ENCODE measurements at regions not wholly inside any gene's neighbourhood (a gene's known extent, or its start where the extent isn't known, plus 50 kb on each side); places are given as distances from the start of the nearest gene placed in this dataset.

GRCh38 chr10:44640429-44640828, 255.5 kb upstream of the CXCL12 start:
- Histone ChIP-seq H3K36me3 (ENCODE audit: insufficient read depth, insufficient read length, low read length) (no peaks in the 10 kb centered on the region), H3K4me1 (ENCODE audit: insufficient read depth, insufficient read length) (no peaks in the 10 kb centered on the region), H3K9ac (ENCODE audit: insufficient read length, low read depth) (no peak overlapping the region), H3K27me3 (ENCODE audit: insufficient read depth, insufficient read length) (no peaks in the 10 kb centered on the region), H3K9me3 (ENCODE audit: insufficient read depth, low read length) (peaks cover 5% of the 10 kb centered on the region; the same call in 1 of the 2 replicates), H3K4me3 (ENCODE audit: insufficient read length, low read depth) (no peak overlapping the region)
- no peak for DNase-seq (ENCODE audit: low read depth, low spot score)
- TF ChIP-seq ZNF274 (IDR thresholded peaks at IDR 0.05; ENCODE audit: low read depth, low read length) (no peak), YY1 (IDR thresholded peaks at IDR 0.05; ENCODE audit: insufficient read depth, insufficient read length) (no peak), SUZ12 (IDR thresholded peaks at IDR 0.05; ENCODE audit: extremely low read depth, insufficient read depth, insufficient read length) (no peak)

- no peak overlapping the region for H3K9ac ChIP-seq (ENCODE audit: insufficient read length, low read depth)
- TF ChIP-seq ZNF274 (IDR thresholded peaks at IDR 0.05; ENCODE audit: low read depth, low read length) (no peak), YY1 (IDR thresholded peaks at IDR 0.05; ENCODE audit: insufficient read depth, insufficient read length) (no peak), SUZ12 (IDR thresholded peaks at IDR 0.05; ENCODE audit: extremely low read depth, insufficient read depth, insufficient read length) (no peak)
- no peaks in the 10 kb centered on the region for H3K36me3 ChIP-seq (ENCODE audit: insufficient read depth, insufficient read length, low read length)
- no peaks in the 10 kb centered on the region for H3K4me1 ChIP-seq (ENCODE audit: insufficient read depth, insufficient read length)
- H3K4me3 ChIP-seq (ENCODE audit: insufficient read length, low read depth): no peak overlapping the region
- no peaks in the 10 kb centered on the region for H3K9me3 ChIP-seq (ENCODE audit: insufficient read depth, low read length)
- DNase-seq (ENCODE audit: low read depth, low spot score): no peak
- no peaks in the 10 kb centered on the region for H3K27me3 ChIP-seq (ENCODE audit: insufficient read depth, insufficient read length)
Observed at GRCh38 chr10:44647473-44647872, 262.6 kb upstream of the CXCL12 start.

GRCh38 chr10:44647877-44648542, 263.1 kb upstream of the CXCL12 start:
- Histone ChIP-seq H3K4me3 (ENCODE audit: insufficient read length, low read depth) (no peak overlapping the region), H3K36me3 (ENCODE audit: insufficient read depth, insufficient read length, low read length) (no peaks in the 10 kb centered on the region), H3K9me3 (ENCODE audit: insufficient read depth, low read length) (no peaks in the 10 kb centered on the region), H3K9ac (ENCODE audit: insufficient read length, low read depth) (no peak overlapping the region), H3K4me1 (ENCODE audit: insufficient read depth, insufficient read length) (no peaks in the 10 kb centered on the region), H3K27me3 (ENCODE audit: insufficient read depth, insufficient read length) (no peaks in the 10 kb centered on the region)
- TF ChIP-seq SUZ12 (IDR thresholded peaks at IDR 0.05; ENCODE audit: extremely low read depth, insufficient read depth, insufficient read length): no peak
- TF ChIP-seq ZNF274 (IDR thresholded peaks at IDR 0.05; ENCODE audit: low read depth, low read length): no peak
- TF ChIP-seq YY1 (IDR thresholded peaks at IDR 0.05; ENCODE audit: insufficient read depth, insufficient read length): no peak
- DNase-seq (ENCODE audit: low read depth, low spot score): no peak

- Histone ChIP-seq H3K36me3 (ENCODE audit: insufficient read depth, insufficient read length, low read length) (no peaks in the 10 kb centered on the region), H3K4me3 (ENCODE audit: insufficient read length, low read depth) (no peak overlapping the region), H3K4me1 (ENCODE audit: insufficient read depth, insufficient read length) (no peaks in the 10 kb centered on the region), H3K9me3 (ENCODE audit: insufficient read depth, low read length) (no peaks in the 10 kb centered on the region), H3K9ac (ENCODE audit: insufficient read length, low read depth) (no peak overlapping the region), H3K27me3 (ENCODE audit: insufficient read depth, insufficient read length) (no peaks in the 10 kb centered on the region)
- no peak for TF ChIP-seq SUZ12 (IDR thresholded peaks at IDR 0.05; ENCODE audit: extremely low read depth, insufficient read depth, insufficient read length)
- no peak for TF ChIP-seq YY1 (IDR thresholded peaks at IDR 0.05; ENCODE audit: insufficient read depth, insufficient read length)
- TF ChIP-seq ZNF274 (IDR thresholded peaks at IDR 0.05; ENCODE audit: low read depth, low read length): no peak
- no peak for DNase-seq (ENCODE audit: low read depth, low spot score)
Observed at GRCh38 chr10:44650691-44651661, 260.2 kb upstream of the TMEM72 start.

GRCh38 chr10:44651834-44652233, 259.3 kb upstream of the TMEM72 start:
- Histone ChIP-seq H3K4me1 (ENCODE audit: insufficient read depth, insufficient read length) (no peaks in the 10 kb centered on the region), H3K9ac (ENCODE audit: insufficient read length, low read depth) (no peak overlapping the region), H3K4me3 (ENCODE audit: insufficient read length, low read depth) (no peak overlapping the region), H3K9me3 (ENCODE audit: insufficient read depth, low read length) (no peaks in the 10 kb centered on the region), H3K27me3 (ENCODE audit: insufficient read depth, insufficient read length) (no peaks in the 10 kb centered on the region), H3K36me3 (ENCODE audit: insufficient read depth, insufficient read length, low read length) (no peaks in the 10 kb centered on the region)
- no peak for DNase-seq (ENCODE audit: low read depth, low spot score)
- no peak for TF ChIP-seq ZNF274 (IDR thresholded peaks at IDR 0.05; ENCODE audit: low read depth, low read length)

- H3K27me3 ChIP-seq (ENCODE audit: insufficient read depth, insufficient read length): no peaks in the 10 kb centered on the region
- DNase-seq (ENCODE audit: low read depth, low spot score): no peak
- no peaks in the 10 kb centered on the region for H3K36me3 ChIP-seq (ENCODE audit: insufficient read depth, insufficient read length, low read length)
- no peaks in the 10 kb centered on the region for H3K4me1 ChIP-seq (ENCODE audit: insufficient read depth, insufficient read length)
- no peak overlapping the region for H3K4me3 ChIP-seq (ENCODE audit: insufficient read length, low read depth)
- TF ChIP-seq ZNF274 (IDR thresholded peaks at IDR 0.05; ENCODE audit: low read depth, low read length): no peak
- TF ChIP-seq YY1 (IDR thresholded peaks at IDR 0.05; ENCODE audit: insufficient read depth, insufficient read length): no peak
- TF ChIP-seq SUZ12 (IDR thresholded peaks at IDR 0.05; ENCODE audit: extremely low read depth, insufficient read depth, insufficient read length): no peak
- no peaks in the 10 kb centered on the region for H3K9me3 ChIP-seq (ENCODE audit: insufficient read depth, low read length)
- H3K9ac ChIP-seq (ENCODE audit: insufficient read length, low read depth): no peak overlapping the region
Observed at GRCh38 chr10:44659320-44659719, 251.8 kb upstream of the TMEM72 start.

GRCh38 chr10:44660271-44660670, 250.9 kb upstream of the TMEM72 start:
- no peak overlapping the region for H3K9ac ChIP-seq (ENCODE audit: insufficient read length, low read depth)
- H3K4me1 ChIP-seq (ENCODE audit: insufficient read depth, insufficient read length): no peaks in the 10 kb centered on the region
- DNase-seq (ENCODE audit: low read depth, low spot score): no peak
- H3K9me3 ChIP-seq (ENCODE audit: insufficient read depth, low read length): no peaks in the 10 kb centered on the region
- H3K4me3 ChIP-seq (ENCODE audit: insufficient read length, low read depth): no peak overlapping the region
- TF ChIP-seq ZNF274 (IDR thresholded peaks at IDR 0.05; ENCODE audit: low read depth, low read length): no peak
- no peak for TF ChIP-seq SUZ12 (IDR thresholded peaks at IDR 0.05; ENCODE audit: extremely low read depth, insufficient read depth, insufficient read length)
- TF ChIP-seq YY1 (IDR thresholded peaks at IDR 0.05; ENCODE audit: insufficient read depth, insufficient read length): no peak
- no peaks in the 10 kb centered on the region for H3K36me3 ChIP-seq (ENCODE audit: insufficient read depth, insufficient read length, low read length)
- H3K27me3 ChIP-seq (ENCODE audit: insufficient read depth, insufficient read length): no peaks in the 10 kb centered on the region
